ENCODE measurements at regions not wholly inside any gene's neighbourhood (a gene's known extent, or its start where the extent isn't known, plus 50 kb on each side); places are given as distances from the start of the nearest gene placed in this dataset.

DNA sequence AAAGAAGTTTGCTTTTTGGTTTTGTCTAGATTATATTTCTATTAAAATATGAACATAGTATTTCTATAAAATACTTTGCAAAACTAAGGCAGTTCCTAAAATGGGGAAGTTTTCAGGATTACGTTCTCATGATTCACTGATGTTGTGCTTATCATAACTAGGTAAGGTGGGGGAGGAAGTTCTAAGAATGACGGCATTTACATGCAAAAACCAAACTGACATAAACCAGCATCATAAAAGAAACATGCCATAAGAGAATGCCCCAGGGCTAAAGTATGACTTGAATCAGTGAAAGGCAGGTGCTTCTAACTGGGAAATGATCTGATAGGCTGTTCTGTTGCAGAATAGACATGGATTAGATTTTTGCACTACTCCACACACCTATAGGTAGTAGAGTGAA, 204.7 kb upstream of the JADE1 start:
- no peak overlapping the region for H3K4me3 ChIP-seq
- intact Hi-C loops (cut with DNase I; ENCODE audit: low total_unique reads), result no loop called here
- H3K27ac ChIP-seq, result no peak overlapping the region
- H3K36me3 ChIP-seq, result no peaks in the 10 kb centered on the region
- H3K9me3 ChIP-seq, result no peaks in the 10 kb centered on the region
- no peak for TF ChIP-seq POLR2A (IDR thresholded peaks at IDR 0.05)
- TF ChIP-seq CTCF (IDR thresholded peaks at IDR 0.05), result no peak
- no peak for TF ChIP-seq POLR2AphosphoS5 (IDR thresholded peaks at IDR 0.05)
- no peak for DNase-seq (ENCODE audit: low spot score in 2 of 2)
- H3K27me3 ChIP-seq, result no peaks in the 10 kb centered on the region
- no peaks in the 10 kb centered on the region for H3K4me1 ChIP-seq

- DNase-seq (ENCODE audit: low spot score in 2 of 2), result no peak
- Histone ChIP-seq H3K27me3 (no peaks in the 10 kb centered on the region), H3K36me3 (no peaks in the 10 kb centered on the region), H3K9me3 (no peaks in the 10 kb centered on the region), H3K4me1 (no peaks in the 10 kb centered on the region), H3K4me3 (no peak overlapping the region), H3K27ac (no peak overlapping the region)
- intact Hi-C loops (cut with DNase I; ENCODE audit: low total_unique reads), result no loop called here
- TF ChIP-seq CTCF (IDR thresholded peaks at IDR 0.05) (no peak), POLR2AphosphoS5 (IDR thresholded peaks at IDR 0.05) (no peak), POLR2A (IDR thresholded peaks at IDR 0.05) (no peak)
These were observed 205.3 kb upstream of the JADE1 start for GRCh38 chr4:128604204-128604603.

DNA sequence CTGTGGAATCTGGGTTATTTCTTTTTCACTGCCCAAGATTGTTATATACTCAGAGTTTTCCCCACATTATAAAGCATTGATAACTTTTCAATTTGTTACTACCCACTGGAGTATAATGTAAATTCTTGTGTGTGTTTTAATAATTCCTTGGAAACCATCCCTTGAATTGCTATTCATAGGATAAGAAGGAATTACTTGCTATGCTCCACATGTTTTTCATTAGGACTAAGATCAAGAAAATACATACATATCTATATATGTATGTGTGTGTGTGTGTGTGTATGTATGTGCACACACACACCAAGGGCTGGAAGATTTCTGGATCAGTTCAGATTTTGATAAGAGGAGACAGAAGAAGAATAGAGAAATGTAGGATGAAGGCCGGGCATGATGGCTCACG, 206.4 kb upstream of the JADE1 start:
- no peak overlapping the region for H3K27ac ChIP-seq
- DNase-seq (ENCODE audit: low spot score in 2 of 2), result no peak
- H3K9me3 ChIP-seq, result no peaks in the 10 kb centered on the region
- intact Hi-C loops (cut with DNase I; ENCODE audit: low total_unique reads), result no loop called here
- H3K27me3 ChIP-seq, result no peaks in the 10 kb centered on the region
- H3K4me1 ChIP-seq, result no peaks in the 10 kb centered on the region
- TF ChIP-seq CTCF (IDR thresholded peaks at IDR 0.05) (no peak), POLR2AphosphoS5 (IDR thresholded peaks at IDR 0.05) (no peak), POLR2A (IDR thresholded peaks at IDR 0.05) (no peak)
- H3K4me3 ChIP-seq, result no peak overlapping the region
- H3K36me3 ChIP-seq, result no peaks in the 10 kb centered on the region

DNA sequence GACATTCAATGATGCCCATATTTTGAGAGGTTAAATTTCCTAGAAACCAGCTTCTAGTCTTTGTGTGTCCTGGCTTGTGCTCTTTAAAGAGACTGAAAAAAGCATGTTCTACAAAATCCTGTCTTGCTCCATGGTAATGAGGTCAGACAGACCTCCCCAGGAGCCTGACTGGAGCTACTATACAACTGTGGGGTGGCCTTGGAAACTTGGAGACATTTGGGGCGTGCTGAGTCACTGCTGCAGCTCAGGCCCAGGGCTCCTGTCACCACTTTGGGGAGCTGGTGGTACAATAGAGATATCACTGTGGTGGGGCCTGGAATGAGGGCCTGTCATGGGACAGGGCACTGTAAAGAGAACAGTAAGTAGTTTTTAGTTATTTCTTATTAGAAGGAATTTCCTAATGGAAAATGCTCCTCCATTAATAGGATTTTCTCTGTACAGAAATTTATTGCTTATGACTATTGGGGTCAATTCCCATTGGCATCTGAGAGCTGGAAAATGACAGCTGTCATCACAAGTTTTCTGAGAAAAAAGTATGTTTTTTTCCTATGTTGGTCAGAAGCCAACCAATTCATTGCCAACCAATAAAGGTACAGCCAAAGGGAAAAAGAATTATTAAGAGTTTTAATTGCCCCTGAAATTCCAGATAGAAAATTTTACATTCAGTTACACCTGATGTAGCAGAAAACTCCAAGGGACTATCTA, 207.4 kb upstream of the JADE1 start:
- no peaks in the 10 kb centered on the region for H3K36me3 ChIP-seq
- H3K4me3 ChIP-seq, result no peak overlapping the region
- TF ChIP-seq POLR2A (IDR thresholded peaks at IDR 0.05) (no peak), POLR2AphosphoS5 (IDR thresholded peaks at IDR 0.05) (no peak), CTCF (IDR thresholded peaks at IDR 0.05) (no peak)
- DNase-seq (ENCODE audit: low spot score in 2 of 2), result no peak
- intact Hi-C loops (cut with DNase I; ENCODE audit: low total_unique reads), result no loop called here
- H3K27me3 ChIP-seq, result no peaks in the 10 kb centered on the region
- peak overlapping the region; percentile 53 to 61 for H3K27ac ChIP-seq
- H3K9me3 ChIP-seq, result no peaks in the 10 kb centered on the region
- no peaks in the 10 kb centered on the region for H3K4me1 ChIP-seq

GRCh38 chr4:128600996-128601871, 208.3 kb upstream of the JADE1 start:
- TF ChIP-seq CTCF (IDR thresholded peaks at IDR 0.05) (no peak), POLR2AphosphoS5 (IDR thresholded peaks at IDR 0.05) (peak; percentile 23 to 75 (median 66))
- H3K36me3 ChIP-seq, result no peaks in the 10 kb centered on the region
- no peaks in the 10 kb centered on the region for H3K4me1 ChIP-seq
- H3K27ac ChIP-seq, result peak overlapping the region; percentile 53 to 61
- intact Hi-C loops (cut with DNase I; ENCODE audit: low total_unique reads), result no loop called here
- H3K4me3 ChIP-seq, result no peak overlapping the region
- DNase-seq (ENCODE audit: low spot score in 2 of 2), result peak; percentile 71
- no peaks in the 10 kb centered on the region for H3K9me3 ChIP-seq
- H3K27me3 ChIP-seq, result no peaks in the 10 kb centered on the region

Measured in breast epithelium (tissue), 4 donors.